ENCODE measurements at regions not wholly inside any gene's neighbourhood (a gene's known extent, or its start where the extent isn't known, plus 50 kb on each side); places are given as distances from the start of the nearest gene placed in this dataset.

GRCh38 chr14:22316473-22316872, 272.6 kb downstream of the DAD1 start (continued):
- no peak for TF ChIP-seq YY1 (IDR thresholded peaks at IDR 0.05)

GRCh38 chr14:22315336-22315735, 273.7 kb downstream of the DAD1 start:
- H3K4me1 ChIP-seq (ENCODE audit: control insufficient read depth in 4 of 4, insufficient read depth in 4 of 4, low read length in 3 of 4), result no peaks in the 10 kb centered on the region
- H3K36me3 ChIP-seq (ENCODE audit: control insufficient read depth in 4 of 4, insufficient read depth in 3 of 4, low read depth in 1 of 4, low read length in 3 of 4), result no peaks in the 10 kb centered on the region
- no peaks in the 10 kb centered on the region for H3K9me3 ChIP-seq (ENCODE audit: control insufficient read depth in 4 of 4, low read length in 3 of 4)
- TF ChIP-seq EGR1 (IDR thresholded peaks at IDR 0.05; ENCODE audit: low read depth in 2 of 2), result no peak
- TF ChIP-seq FOXA1 (IDR thresholded peaks at IDR 0.05), result no peak
- no peak for TF ChIP-seq CTCF (IDR thresholded peaks at IDR 0.05; ENCODE audit: low read depth, low read length, missing input control)
- no peak for TF ChIP-seq ZBTB33 (IDR thresholded peaks at IDR 0.05)
- TF ChIP-seq GABPA (IDR thresholded peaks at IDR 0.05 in 1 of 2, conservative IDR thresholded peaks at IDR 0.05 in 1 of 2), result no peak
- TF ChIP-seq RXRA (IDR thresholded peaks at IDR 0.05), result no peak
- no peak for TF ChIP-seq REST (IDR thresholded peaks at IDR 0.05)
- WGBS, result 60% methylated on average over 3 of the region's 3 CpGs
- DNase-seq (ENCODE audit: low spot score), result no peak
- no peak overlapping the region for H3K4me3 ChIP-seq (ENCODE audit: low read depth in 1 of 3, low read length in 3 of 3)
- no peaks in the 10 kb centered on the region for H3K27me3 ChIP-seq (ENCODE audit: control insufficient read depth in 4 of 4, insufficient read depth in 4 of 4, low read length in 3 of 4)
- H3K27ac ChIP-seq (ENCODE audit: low read depth in 1 of 2, low read length in 2 of 2), result no peak overlapping the region
- H3K9ac ChIP-seq (ENCODE audit: low read depth in 1 of 2, low read length in 2 of 2), result no peak overlapping the region

GRCh38 chr14:22314183-22314820, 274.7 kb downstream of the DAD1 start:
- Histone ChIP-seq H3K9ac (ENCODE audit: low read depth in 1 of 2, low read length in 2 of 2) (no peak overlapping the region), H3K36me3 (ENCODE audit: control insufficient read depth in 4 of 4, insufficient read depth in 3 of 4, low read depth in 1 of 4, low read length in 3 of 4) (no peaks in the 10 kb centered on the region), H3K27ac (ENCODE audit: low read depth in 1 of 2, low read length in 2 of 2) (no peak overlapping the region), H3K4me3 (ENCODE audit: low read depth in 1 of 3, low read length in 3 of 3) (no peak overlapping the region), H3K9me3 (ENCODE audit: control insufficient read depth in 4 of 4, low read length in 3 of 4) (no peaks in the 10 kb centered on the region), H3K27me3 (ENCODE audit: control insufficient read depth in 4 of 4, insufficient read depth in 4 of 4, low read length in 3 of 4) (no peaks in the 10 kb centered on the region), H3K4me1 (ENCODE audit: control insufficient read depth in 4 of 4, insufficient read depth in 4 of 4, low read length in 3 of 4) (no peaks in the 10 kb centered on the region)
- DNase-seq (ENCODE audit: low spot score), result no peak
- WGBS, result 38% methylated on average over 6 of the region's 6 CpGs
- TF ChIP-seq RAD21 (IDR thresholded peaks at IDR 0.05), result peak; percentile 62 to 70
- TF ChIP-seq RXRA (IDR thresholded peaks at IDR 0.05), result no peak
- TF ChIP-seq REST (IDR thresholded peaks at IDR 0.05), result no peak
- no peak for TF ChIP-seq HNF4G (IDR thresholded peaks at IDR 0.05)
- peak; percentile 51 for TF ChIP-seq CTCF (IDR thresholded peaks at IDR 0.05; ENCODE audit: low read depth, low read length, missing input control)

Data from liver (tissue), 8 donors.